Endothelial cell of umbilical vein (primary cell): ENCODE measurements at regions not wholly inside any gene's neighbourhood (a gene's known extent, or its start where the extent isn't known, plus 50 kb on each side); places are given as distances from the start of the nearest gene placed in this dataset.

Experiments
- BruUV-seq: library from RNA; stranded (reverse); fragments of 400-500 nt; replicated peaks from 2 replicates; lab custom pipeline; 2021; lab: Mats Ljungman, UMichigan
- CTCF ChIA-PET: fragments of 300-600, 350-600 bp; sonication (Branson Sonifier 250); formaldehyde crosslinking; loops from one replicate; lab custom pipeline; 2021; ENCODE audit warnings: antibody characterized with exemption, inconsistent platforms; lab: Charles Lee
- POLR2A ChIA-PET: fragments of 300-600, 350-600 bp; sonication (Branson Sonifier 250); formaldehyde crosslinking; loops from one replicate; lab custom pipeline; 2021; ENCODE audit warnings: antibody characterized with exemption, inconsistent platforms; lab: Charles Lee
- DNase-seq: peaks from one replicate; pipeline ENCODE4 v3.0.0-alpha.2; 2011; ENCODE audit warnings: low read depth, low spot score
- FAIRE-seq: peaks from 2 replicates; lab custom pipeline; 2011; peaks lifted over from hg19 to GRCh38; lab: Jason Lieb, UNC
- H2AFZ ChIP-seq: 2 replicates; pipeline ENCODE4 v1.6.0; 2012; ENCODE audit warnings: low read depth, low read length, control low read depth, inconsistent platforms
- H3K27ac ChIP-seq: 2 replicates; pipeline ENCODE4 v1.5.1; 2011; ENCODE audit warnings: low read depth, mild to moderate bottlenecking, control low read depth, low read length, moderate library complexity; ENCODE audit not compliant: insufficient read depth
- H3K27me3 ChIP-seq, 2 experiments: 2 replicates each; pipeline versions ENCODE4 v1.6.0 to v1.6.1; 2011; ENCODE audit warnings: low read length in 2 of 2, mixed read lengths in 1 of 2; ENCODE audit not compliant: control insufficient read depth in 2 of 2, insufficient read depth in 2 of 2
- H3K36me3 ChIP-seq, 2 experiments: 2 replicates in 1 of 2; 3 replicates in 1 of 2; pipeline ENCODE4 v1.5.1; 2011; ENCODE audit warnings: low read length in 2 of 2, mild to moderate bottlenecking in 1 of 2, moderate library complexity in 1 of 2; ENCODE audit not compliant: control insufficient read depth in 2 of 2, insufficient read depth in 2 of 2; ENCODE audit errors: extremely low read depth in 1 of 2
- H3K4me1 ChIP-seq: 3 replicates; pipeline ENCODE4 v1.5.1; 2011; ENCODE audit warnings: mild to moderate bottlenecking, low read length; ENCODE audit not compliant: control insufficient read depth, insufficient read depth; ENCODE audit errors: extremely low read depth
- H3K4me2 ChIP-seq: 2 replicates; pipeline ENCODE4 v1.6.1; 2011; ENCODE audit warnings: low read length, control low read depth, mixed read lengths; ENCODE audit not compliant: insufficient read depth
- H3K4me3 ChIP-seq, 3 experiments: fragments of 200-600 bp in 1 of 3; sonication (generic), shearing (Covaris generic) in 1 of 3; replicated peaks in 1 of 3; 2 replicates each; pipeline ENCODE4 v1.5.1; 2011 to 2016; ENCODE audit warnings: control low read depth in 3 of 3, low read length in 3 of 3, mild to moderate bottlenecking in 2 of 3, inconsistent platforms in 1 of 3, low read depth in 1 of 3, moderate library complexity in 1 of 3; ENCODE audit not compliant: insufficient read depth in 1 of 3
- H3K79me2 ChIP-seq: 2 replicates; pipeline ENCODE4 v1.6.0; 2012; ENCODE audit warnings: low read length, inconsistent platforms; ENCODE audit not compliant: control insufficient read depth, insufficient read depth
- H3K9ac ChIP-seq: replicated peaks from 2 replicates; pipeline ENCODE3; 2011; ENCODE audit warnings: low read length, control low read depth; ENCODE audit not compliant: insufficient read depth; ENCODE audit errors: extremely low read depth
- H3K9me1 ChIP-seq: replicated peaks from 3 replicates; pipeline ENCODE4 v1.6.0; 2011; ENCODE audit warnings: mild to moderate bottlenecking, low read length; ENCODE audit not compliant: control insufficient read depth, insufficient read depth; ENCODE audit errors: extremely low read depth
- H3K9me3 ChIP-seq: replicated peaks from 2 replicates; pipeline ENCODE4 v1.5.1; 2012; ENCODE audit warnings: low read length, inconsistent platforms; ENCODE audit not compliant: control insufficient read depth, insufficient read depth
- H4K20me1 ChIP-seq: replicated peaks from 2 replicates; pipeline ENCODE3; 2011; ENCODE audit warnings: mild to moderate bottlenecking, low read length; ENCODE audit not compliant: control insufficient read depth, insufficient read depth; ENCODE audit errors: extremely low read depth
- EZH2 ChIP-seq: IDR thresholded peaks from 2 replicates; pipeline ENCODE4 v1.6.1; 2012; ENCODE audit warnings: borderline replicate concordance, low read depth, mild to moderate bottlenecking, moderate library complexity, low read length, inconsistent platforms; ENCODE audit not compliant: severe bottlenecking
- FOS ChIP-seq: IDR thresholded peaks from 2 replicates; pipeline ENCODE4 v1.6.1; 2011; ENCODE audit warnings: mild to moderate bottlenecking, low read length, moderate library complexity, borderline replicate concordance; ENCODE audit not compliant: insufficient read depth
- GATA2 ChIP-seq: IDR thresholded peaks from 2 replicates; pipeline ENCODE4 v1.7.0; 2011; ENCODE audit warnings: low read depth, mild to moderate bottlenecking, moderate library complexity, mixed read lengths, low read length; ENCODE audit not compliant: insufficient read length, insufficient read depth
- MYC ChIP-seq: IDR thresholded peaks from one replicate; pipeline ENCODE4 v1.6.1; 2011; ENCODE audit warnings: mild to moderate bottlenecking, low read depth, low read length
- POLR2A ChIP-seq: IDR thresholded peaks from 2 replicates; pipeline ENCODE4 v1.6.1; 2012; ENCODE audit warnings: low read depth, mild to moderate bottlenecking, control low read depth, low read length
- dilution Hi-C: fragments of 300-500 bp; cut with MboI; formaldehyde crosslinking; loops from one replicate; pipeline ENCODE4 v1.15.0; 2019; ENCODE audit warnings: low sequenced_read_pairs; ENCODE audit not compliant: extremely low pct_ligation_motif_present
- intact Hi-C: fragments of 100-400 bp; cut with micrococcal nuclease; formaldehyde crosslinking; loops from one replicate; pipeline ENCODE4 v1.10.0; 2022
- TF ChIP-seq, protein P1 (sequence below), 2 donors: IDR thresholded peaks; 1 replicate in 1 of 2; 2 replicates in 1 of 2; pipeline ENCODE4 v1.5.1; 2011; ENCODE audit warnings: low read length in 2 of 2, mild to moderate bottlenecking in 2 of 2, moderate library complexity in 2 of 2, control low read depth in 1 of 2, inconsistent platforms in 1 of 2, low read depth in 1 of 2; ENCODE audit not compliant: insufficient read depth in 1 of 2; ENCODE audit errors: extremely low read depth in 1 of 2
- TF ChIP-seq, protein P2 (sequence below): IDR thresholded peaks from 2 replicates; pipeline ENCODE4 v1.6.1; 2011; ENCODE audit not compliant: insufficient read depth, insufficient read length

DNA sequence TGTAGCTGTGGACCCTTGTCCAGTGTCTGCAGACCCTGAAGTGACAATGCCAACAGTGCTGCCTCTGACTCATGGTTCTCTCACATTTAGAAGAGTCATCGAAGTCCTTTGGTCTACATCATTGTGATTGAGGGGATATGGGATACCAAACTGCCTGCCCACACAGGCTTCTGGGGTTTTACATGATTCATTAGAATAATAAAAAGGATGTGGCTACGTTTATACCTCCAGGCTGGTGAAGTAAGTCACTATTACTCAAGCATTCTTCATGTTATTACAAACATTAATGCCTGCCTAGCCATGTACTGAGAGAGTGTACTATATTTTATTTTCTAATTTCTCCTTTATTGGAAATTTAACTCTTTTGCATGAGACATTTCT lies 365.7 kb downstream of the SPATA31D1 start:
- no TSS peak for BruUV-seq
- Histone ChIP-seq H3K9ac (no peak overlapping the region), H3K79me2 (no peaks in the 10 kb centered on the region), H3K9me1 (no peaks in the 10 kb centered on the region), H3K4me3 (no peak overlapping the region), H3K36me3 (no peaks in the 10 kb centered on the region), H3K4me2 (no peak overlapping the region), H3K27me3 (no peaks in the 10 kb centered on the region), H3K27ac (no peak overlapping the region), H4K20me1 (no peaks in the 10 kb centered on the region), H3K9me3 (no peaks in the 10 kb centered on the region), H2AFZ (no peak overlapping the region), H3K4me1 (no peaks in the 10 kb centered on the region)
- intact Hi-C loops: no loop called here
- ChIA-PET POLR2A (no interaction called here), CTCF (no interaction called here)
- no peak for TF ChIP-seq EZH2
- FAIRE-seq: no peak
- dilution Hi-C loops: no loop called here
- DNase-seq: no peak

DNA sequence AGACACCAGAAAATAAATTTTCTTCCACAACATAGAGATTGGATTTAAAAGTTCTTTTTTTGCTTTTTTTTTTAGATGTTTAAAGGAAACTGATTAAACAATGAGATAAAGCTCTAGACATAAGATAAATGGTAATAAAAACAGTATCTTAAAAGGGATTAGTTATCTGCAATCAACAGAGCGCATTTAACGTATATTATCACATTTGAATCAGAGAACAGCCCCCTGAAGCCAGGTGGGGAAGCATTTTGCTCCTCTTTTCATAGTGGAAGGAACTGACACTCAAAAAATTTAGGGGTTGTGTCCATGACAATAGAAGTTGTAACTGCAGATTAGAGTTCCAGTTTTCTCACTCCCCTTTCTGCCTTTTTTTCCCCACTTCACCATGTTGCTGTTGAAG lies 367.6 kb downstream of the SPATA31D1 start:
- H3K4me3 ChIP-seq: no peak overlapping the region
- intact Hi-C loops (no loop called here), dilution Hi-C loops (no loop called here)
- H3K9ac ChIP-seq: no peak overlapping the region
- no peaks in the 10 kb centered on the region for H3K27me3 ChIP-seq
- H3K9me1 ChIP-seq: no peaks in the 10 kb centered on the region
- no peaks in the 10 kb centered on the region for H3K36me3 ChIP-seq
- no TSS peak for BruUV-seq
- H3K9me3 ChIP-seq: no peaks in the 10 kb centered on the region
- CTCF ChIA-PET: no interaction called here
- no peaks in the 10 kb centered on the region for H3K79me2 ChIP-seq
- H2AFZ ChIP-seq: no peak overlapping the region
- DNase-seq: no peak
- H3K4me2 ChIP-seq: no peak overlapping the region
- no peaks in the 10 kb centered on the region for H3K4me1 ChIP-seq
- no peaks in the 10 kb centered on the region for H4K20me1 ChIP-seq
- TF ChIP-seq, protein P1, sequence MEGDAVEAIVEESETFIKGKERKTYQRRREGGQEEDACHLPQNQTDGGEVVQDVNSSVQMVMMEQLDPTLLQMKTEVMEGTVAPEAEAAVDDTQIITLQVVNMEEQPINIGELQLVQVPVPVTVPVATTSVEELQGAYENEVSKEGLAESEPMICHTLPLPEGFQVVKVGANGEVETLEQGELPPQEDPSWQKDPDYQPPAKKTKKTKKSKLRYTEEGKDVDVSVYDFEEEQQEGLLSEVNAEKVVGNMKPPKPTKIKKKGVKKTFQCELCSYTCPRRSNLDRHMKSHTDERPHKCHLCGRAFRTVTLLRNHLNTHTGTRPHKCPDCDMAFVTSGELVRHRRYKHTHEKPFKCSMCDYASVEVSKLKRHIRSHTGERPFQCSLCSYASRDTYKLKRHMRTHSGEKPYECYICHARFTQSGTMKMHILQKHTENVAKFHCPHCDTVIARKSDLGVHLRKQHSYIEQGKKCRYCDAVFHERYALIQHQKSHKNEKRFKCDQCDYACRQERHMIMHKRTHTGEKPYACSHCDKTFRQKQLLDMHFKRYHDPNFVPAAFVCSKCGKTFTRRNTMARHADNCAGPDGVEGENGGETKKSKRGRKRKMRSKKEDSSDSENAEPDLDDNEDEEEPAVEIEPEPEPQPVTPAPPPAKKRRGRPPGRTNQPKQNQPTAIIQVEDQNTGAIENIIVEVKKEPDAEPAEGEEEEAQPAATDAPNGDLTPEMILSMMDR (IDR thresholded peaks at IDR 0.05; ENCODE audit: extremely low read depth in 1 of 2, insufficient read depth in 1 of 2, low read depth in 1 of 2, low read length in 2 of 2): no peak
- TF ChIP-seq POLR2A: no peak
- TF ChIP-seq GATA2: no peak
- TF ChIP-seq, protein P2, sequence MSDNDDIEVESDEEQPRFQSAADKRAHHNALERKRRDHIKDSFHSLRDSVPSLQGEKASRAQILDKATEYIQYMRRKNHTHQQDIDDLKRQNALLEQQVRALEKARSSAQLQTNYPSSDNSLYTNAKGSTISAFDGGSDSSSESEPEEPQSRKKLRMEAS: no peak
- no peak for TF ChIP-seq FOS
- no peak for TF ChIP-seq MYC
- POLR2A ChIA-PET: no interaction called here
- H3K27ac ChIP-seq: no peak overlapping the region
- FAIRE-seq: no peak
